H1 (cell line): ENCODE measurements at regions not wholly inside any gene's neighbourhood (a gene's known extent, or its start where the extent isn't known, plus 50 kb on each side); places are given as distances from the start of the nearest gene placed in this dataset.

Experiments used
- TF ChIP-seq, protein P1 (sequence below), 3 experiments: IDR thresholded peaks; 1 replicate in 2 of 3; 2 replicates in 1 of 3; pipeline versions ENCODE4 v1.5.1 to v1.6.1; 2011; ENCODE audit warnings: low read length in 3 of 3, mild to moderate bottlenecking in 3 of 3, inconsistent platforms in 2 of 3, low read depth in 1 of 3, moderate library complexity in 1 of 3; ENCODE audit not compliant: insufficient read depth in 1 of 3; ENCODE audit errors: control extremely low read depth in 1 of 3
- TF ChIP-seq, protein P2 (sequence below): IDR thresholded peaks from 2 replicates; pipeline ENCODE4 v1.6.1; 2011; ENCODE audit warnings: low read depth, mild to moderate bottlenecking, low read length; ENCODE audit not compliant: insufficient read depth

DNA sequence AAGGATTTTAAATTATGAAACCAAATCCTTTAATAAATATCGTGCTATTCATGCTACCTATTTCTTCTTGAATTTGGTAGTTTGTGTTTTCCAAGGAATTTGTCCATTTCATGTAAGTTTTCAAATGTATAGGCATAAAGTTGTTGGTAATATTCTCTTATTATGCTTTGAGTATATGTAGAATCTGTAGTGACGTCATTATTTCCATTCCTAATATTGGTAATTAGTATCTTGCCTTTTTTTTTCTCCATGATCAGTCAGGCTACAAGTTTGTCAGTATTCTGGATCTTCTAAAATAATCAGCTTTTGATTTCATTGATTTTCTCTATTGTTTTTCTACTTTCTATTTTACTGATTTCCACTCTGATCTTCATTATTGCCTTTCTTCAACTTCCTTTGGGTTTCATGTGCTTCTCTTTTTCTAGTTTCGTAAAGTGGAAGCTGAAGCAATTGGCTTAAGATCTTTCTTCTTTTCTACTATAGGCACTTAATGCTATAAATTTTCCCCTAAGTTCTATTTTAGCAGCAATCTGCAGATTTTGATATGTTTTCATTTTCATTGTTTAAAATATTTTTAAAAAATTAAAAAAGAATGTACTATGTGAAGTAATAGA lies 156.5 kb upstream of the HDAC9 start:
- TF ChIP-seq, protein P1, sequence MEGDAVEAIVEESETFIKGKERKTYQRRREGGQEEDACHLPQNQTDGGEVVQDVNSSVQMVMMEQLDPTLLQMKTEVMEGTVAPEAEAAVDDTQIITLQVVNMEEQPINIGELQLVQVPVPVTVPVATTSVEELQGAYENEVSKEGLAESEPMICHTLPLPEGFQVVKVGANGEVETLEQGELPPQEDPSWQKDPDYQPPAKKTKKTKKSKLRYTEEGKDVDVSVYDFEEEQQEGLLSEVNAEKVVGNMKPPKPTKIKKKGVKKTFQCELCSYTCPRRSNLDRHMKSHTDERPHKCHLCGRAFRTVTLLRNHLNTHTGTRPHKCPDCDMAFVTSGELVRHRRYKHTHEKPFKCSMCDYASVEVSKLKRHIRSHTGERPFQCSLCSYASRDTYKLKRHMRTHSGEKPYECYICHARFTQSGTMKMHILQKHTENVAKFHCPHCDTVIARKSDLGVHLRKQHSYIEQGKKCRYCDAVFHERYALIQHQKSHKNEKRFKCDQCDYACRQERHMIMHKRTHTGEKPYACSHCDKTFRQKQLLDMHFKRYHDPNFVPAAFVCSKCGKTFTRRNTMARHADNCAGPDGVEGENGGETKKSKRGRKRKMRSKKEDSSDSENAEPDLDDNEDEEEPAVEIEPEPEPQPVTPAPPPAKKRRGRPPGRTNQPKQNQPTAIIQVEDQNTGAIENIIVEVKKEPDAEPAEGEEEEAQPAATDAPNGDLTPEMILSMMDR (IDR thresholded peaks at IDR 0.05; ENCODE audit: control extremely low read depth in 1 of 3, insufficient read depth in 1 of 3, low read depth in 1 of 3, low read length in 3 of 3): no peak
- TF ChIP-seq, protein P2, sequence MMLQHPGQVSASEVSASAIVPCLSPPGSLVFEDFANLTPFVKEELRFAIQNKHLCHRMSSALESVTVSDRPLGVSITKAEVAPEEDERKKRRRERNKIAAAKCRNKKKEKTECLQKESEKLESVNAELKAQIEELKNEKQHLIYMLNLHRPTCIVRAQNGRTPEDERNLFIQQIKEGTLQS: no peak
